HG03196 (cell line): ENCODE measurements at regions not wholly inside any gene's neighbourhood (a gene's known extent, or its start where the extent isn't known, plus 50 kb on each side); places are given as distances from the start of the nearest gene placed in this dataset.
"Not testable (repeated sequence)": the region's sequence is repeated elsewhere in the genome, so short reads cannot be mapped to it uniquely, and the experiment has no call there.

Source experiments
- ATAC-seq: cut with Tn5 transposase; IDR thresholded peaks from one replicate; pipeline ENCODE4 v1.9.1; 2021; ENCODE audit not compliant: unreplicated experiment

DNA sequence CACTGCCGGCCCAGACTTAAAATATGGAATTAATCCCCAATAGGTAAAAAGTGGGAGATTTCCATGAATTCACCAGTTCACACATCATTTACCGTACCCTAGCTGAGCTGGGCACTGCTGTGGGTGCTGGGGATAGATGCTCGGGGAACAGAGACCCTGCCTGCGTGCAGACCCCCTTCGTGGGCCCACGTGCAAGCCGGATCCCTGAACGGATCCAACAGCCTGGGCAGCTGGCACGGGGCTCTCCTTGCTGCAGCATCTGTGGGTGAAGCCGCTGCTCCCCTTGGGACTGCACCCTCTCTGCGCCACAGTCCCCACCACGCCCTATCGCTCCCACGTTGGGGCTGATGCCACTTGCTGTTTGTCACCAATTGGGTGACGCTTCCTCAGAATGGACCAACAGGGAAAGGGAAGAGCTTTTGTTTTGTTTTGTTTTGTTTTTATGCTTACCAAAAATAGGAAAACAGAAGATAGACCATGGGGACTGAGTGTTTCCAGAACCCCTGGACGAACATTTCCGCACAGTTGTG, 279.7 kb upstream of the SFSWAP start:
- ATAC-seq, result not testable (repeated sequence)

DNA sequence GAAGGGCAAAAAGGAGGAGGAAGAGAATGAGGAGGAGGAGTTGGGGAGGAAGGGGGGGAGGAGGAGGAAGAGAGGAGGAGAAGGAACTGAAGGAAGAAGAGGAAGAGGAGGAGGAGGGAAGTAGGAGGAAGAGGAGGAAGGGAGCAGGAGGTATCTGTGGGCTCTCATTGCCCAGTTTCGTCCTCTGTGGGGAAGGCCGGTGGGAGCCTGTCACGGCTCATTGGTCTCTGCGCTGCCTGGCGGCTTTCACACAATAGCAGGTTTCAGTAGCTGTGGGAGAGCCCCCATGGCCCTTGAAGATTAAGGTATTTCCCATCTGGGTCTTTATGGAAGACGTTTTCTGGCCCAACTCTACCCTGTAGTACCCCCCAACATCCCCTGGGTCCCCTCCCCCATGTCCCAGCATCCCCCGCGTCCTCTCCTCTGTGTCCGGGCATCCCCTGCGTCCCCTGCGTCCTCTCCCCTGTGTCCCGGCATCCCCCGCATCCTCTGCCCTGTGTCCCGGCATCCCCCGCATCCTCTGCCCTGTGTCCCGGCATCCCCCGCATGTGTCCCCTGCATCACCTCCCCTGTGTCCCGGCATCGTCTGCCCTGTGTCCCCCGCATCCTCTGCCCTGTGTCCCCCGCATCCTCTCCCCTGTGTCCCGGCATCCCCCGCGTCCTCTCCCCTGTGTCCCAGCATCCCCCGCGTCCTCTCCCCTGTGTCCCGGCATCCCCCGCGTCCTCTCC, 278.2 kb upstream of the SFSWAP start:
- peak; percentile 66 for ATAC-seq

DNA sequence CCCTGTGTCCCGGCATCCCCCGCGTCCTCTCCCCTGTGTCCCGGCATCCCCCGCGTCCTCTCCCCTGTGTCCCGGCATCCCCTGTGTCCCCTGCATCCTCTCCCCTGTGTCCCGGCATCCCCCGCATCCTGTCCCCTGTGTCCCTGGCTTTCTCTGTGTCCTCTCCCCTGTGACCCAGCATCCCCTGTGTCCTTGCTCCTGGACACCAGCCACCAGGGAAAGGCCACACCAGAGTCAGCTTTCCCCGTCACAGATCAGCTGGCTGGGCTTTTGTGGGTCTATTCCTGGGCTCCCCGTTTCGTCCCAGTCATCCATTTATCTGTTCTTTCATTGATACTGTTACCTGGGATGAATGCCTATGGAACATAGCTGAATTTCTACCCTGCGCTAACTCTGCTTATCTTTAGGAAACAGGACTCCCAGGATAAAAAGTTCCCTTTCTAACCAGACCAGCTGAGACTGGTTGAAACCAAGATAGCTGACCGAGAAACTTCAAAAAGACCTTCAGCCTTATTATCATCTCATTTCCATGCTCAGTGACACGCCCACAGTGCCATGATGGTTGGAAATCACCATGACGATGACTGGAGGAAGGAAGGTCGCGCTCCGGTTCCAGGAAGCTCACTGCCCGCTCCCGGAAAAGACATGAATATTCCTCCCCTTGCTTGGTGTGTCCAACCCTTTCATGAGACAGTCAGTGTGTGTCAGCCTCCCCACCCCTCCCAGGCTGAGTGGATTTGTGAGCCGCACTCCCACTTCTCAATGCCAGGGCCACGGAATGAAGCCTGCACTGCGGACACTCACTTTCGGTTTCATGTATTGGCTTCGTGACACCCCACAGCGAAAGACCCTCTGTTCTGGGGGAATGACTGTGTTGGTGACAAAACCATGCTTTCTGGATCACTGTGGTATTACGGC, 276.4 kb upstream of the SFSWAP start:
- no peak for ATAC-seq

DNA sequence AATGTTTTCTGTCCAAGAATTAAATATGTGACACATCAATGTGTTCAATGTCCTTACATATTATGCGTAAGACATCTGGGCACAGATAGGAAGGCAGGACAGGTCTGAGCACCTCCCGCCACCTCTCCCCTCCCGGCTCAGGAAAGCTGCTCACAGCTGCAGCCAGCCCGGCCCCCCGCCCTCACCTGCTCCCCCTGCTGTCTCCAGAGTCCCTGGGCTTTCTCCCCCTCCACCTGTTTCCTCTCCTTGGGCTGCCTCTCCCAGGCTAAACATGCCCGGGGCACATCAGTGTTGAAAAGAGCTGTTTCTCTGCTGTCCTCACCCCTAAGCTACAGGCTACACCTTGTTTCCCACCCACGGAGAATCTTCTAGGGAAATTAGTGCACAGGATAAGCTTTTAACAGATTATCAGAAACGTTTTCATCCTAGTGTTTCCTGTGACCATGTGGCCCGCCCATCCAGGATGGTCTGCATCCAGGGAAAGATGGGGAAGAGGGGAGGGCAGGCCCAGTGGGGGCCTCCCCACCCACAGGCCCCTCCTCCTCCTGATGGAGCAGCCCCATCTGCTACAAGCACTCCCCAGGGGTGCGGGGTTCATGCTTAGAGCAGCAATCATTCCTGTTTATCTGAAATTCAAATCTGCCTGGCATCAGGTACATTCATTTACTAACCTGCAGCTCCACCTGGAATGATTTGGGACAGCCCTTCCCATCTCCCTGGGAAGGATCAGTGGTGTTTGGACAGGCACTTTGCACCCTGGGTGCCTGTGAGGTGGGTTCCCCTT, 273.8 kb upstream of the SFSWAP start:
- ATAC-seq, result no peak

DNA sequence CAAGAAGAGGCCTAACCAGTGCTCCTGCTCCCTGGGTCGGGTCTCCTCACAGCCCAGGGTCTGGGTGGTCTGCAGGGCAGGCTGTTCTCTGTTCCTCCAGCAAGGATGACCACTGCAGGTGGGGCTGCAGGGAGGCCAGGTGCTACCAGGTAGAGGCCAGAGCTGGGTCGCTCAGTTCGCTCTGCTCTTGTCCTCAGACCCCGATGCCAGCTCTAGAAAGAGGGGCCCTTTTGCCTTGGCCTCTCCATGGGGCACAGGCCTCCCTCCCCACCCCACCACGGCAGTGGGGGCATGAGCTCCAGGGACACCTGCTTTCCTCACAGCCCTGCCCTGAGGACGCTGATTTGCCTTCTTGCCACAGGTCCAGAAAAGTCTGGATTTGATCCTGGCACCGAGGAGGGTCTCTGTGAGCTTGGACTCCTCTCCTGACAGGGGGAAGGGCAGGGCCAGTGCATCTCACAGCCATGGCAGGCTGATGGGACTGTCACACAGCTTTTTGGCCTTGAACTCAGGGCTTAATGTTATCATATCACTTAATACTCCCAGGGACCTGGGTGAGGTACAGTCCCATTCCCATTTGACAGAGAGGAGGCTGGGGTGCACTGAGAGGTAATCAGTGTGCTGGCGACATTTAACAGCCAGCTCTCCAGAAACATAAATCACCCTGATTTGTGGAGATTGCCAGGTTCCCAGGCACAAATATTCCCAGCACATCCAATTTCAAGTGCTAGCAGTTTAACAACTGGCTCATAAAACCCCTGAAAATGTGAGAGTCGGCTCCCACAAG, 273.0 kb upstream of the SFSWAP start:
- ATAC-seq, result no peak

DNA sequence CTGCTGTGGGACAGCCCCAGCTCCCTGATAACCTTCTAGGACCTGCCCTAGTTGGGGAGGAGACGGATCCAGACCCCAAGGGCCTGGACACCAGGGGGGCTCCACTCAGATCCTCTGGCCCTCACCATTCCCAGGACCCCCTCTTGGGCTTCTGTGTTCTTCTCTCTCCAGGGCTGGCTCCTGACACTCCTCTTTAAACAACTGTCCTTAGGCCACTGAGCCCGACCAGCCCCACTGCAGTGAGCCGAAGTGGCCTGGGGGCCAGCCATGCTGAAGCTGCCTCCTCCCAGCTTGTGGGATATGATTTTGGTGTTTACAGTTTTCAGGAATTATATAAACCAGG, 272.4 kb upstream of the SFSWAP start:
- not testable (repeated sequence) for ATAC-seq

DNA sequence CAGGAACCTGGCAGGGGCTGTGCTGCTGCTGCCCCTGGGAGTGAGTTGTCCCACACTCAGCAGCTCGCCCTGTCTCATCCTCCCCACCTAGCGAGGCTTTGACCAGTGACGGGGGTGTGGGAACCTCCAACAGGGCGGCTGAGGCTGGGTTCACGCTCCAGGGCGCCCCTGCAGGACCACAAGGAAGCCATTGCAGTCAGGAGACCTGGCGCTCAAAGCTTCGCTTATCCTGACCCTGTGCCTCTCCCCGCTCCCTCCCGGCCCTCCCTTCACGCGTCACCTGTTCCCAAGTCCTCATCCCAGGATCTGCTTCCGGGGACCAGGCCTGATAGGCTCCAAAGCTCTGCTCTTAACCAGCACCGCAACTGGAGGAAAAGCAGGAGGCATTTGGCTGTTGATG, 272.0 kb upstream of the SFSWAP start:
- no peak for ATAC-seq

DNA sequence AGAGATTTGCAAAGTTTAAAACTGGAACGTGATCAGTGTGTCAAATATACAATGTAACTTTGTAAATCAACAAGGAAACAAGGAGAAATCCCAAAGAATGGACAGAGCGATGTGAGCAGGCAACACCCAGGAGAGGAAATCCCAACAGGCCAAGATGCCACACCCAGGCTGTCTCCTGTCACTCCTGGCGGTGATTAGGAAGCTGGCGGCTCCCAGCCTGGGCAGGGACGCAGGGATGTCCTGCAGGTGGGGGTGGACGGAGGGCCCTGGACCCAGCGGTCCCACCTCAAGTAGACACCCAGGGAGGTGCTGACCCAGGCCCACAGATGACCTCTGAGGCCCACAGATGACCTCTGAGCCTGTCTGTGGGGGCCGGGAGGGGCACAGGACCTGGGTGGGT, 271.1 kb upstream of the SFSWAP start:
- not testable (repeated sequence) for ATAC-seq

DNA sequence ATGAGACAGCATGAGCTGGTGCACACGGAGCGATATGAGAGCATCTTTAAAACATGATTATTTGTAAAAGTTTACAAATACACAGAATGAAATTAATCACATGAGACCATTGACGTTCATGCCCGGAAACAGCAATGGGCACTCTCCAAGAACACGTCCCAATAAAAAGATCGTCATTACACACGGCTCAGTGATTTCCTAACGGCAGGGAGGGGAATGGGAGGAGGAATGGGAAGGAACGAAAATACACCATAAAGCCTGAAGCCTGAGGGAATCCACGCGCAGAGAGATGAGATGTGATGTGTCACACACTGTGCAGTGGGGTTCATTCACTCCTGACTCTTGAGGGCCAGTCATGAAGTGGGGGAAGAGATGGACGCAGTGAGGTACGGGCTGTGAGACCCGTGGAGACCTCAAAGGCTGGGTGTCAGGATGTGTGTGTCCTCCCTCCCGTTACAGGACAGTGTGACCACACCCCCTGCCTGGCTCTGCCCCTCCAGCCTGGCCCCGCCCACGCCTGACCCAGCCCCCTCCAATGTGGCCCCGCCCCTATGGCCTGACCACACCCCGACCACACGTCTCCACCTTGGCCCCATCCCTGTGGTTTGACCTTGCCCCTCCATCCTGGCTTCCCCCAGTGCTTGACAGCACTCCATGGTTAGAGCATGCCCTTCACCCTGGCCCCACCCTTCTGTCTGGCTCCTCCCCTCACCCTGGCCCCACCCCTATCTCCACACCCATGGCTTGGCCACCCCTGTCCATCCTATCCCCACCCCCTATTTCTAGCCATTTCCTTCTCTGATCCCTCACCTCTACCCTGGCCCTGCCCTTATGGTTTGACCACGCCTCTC, 270.5 kb upstream of the SFSWAP start:
- not testable (repeated sequence) for ATAC-seq

DNA sequence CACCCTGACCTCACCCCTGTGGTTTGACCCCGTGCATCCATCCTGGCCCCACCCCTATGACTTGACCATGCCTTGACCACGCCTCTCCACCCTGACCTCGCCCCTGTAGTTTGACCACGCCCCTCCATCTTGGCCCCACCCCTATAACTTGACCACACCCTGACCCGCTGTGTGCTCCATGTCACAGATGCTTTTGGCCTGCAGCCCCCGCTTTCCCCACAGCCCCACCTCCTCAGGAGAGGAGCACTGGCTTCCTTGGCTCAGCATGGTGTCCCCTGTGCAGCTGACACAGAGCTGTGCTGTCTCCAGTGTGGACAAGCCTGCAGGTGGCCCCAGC, 269.9 kb upstream of the SFSWAP start:
- no peak for ATAC-seq

DNA sequence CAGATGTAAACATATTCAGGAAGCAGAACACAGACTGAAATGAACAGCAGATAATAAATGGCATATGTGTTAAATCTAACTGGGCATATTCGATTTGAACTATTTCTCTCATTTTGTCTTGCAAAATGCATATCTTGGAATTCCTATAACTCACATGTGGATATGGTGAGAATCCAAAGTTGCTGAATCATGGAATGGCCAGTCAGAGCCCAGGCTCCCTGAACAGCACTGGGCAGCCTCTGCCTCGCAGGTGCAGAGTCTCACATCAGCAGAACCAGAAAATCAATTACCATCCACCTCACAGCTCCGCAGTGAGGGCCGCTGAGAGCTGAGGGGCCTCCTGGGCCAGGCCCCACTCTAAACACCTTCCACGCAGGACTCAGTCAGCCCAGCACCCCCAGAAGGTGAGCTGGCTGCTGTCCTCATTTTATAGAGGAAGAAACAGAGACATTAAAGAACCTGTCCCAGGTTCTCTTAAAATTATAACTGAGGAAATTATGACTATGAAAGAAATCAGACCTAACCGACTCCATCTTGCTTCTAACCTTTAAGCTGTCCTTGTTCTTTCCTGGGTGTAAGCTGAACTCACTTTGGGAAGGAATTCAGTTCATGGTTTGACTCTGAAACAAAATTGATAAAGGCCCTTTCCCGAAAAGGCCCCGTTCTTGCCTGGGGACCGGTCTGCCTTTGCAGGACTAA, 269.1 kb upstream of the SFSWAP start:
- no peak for ATAC-seq

DNA sequence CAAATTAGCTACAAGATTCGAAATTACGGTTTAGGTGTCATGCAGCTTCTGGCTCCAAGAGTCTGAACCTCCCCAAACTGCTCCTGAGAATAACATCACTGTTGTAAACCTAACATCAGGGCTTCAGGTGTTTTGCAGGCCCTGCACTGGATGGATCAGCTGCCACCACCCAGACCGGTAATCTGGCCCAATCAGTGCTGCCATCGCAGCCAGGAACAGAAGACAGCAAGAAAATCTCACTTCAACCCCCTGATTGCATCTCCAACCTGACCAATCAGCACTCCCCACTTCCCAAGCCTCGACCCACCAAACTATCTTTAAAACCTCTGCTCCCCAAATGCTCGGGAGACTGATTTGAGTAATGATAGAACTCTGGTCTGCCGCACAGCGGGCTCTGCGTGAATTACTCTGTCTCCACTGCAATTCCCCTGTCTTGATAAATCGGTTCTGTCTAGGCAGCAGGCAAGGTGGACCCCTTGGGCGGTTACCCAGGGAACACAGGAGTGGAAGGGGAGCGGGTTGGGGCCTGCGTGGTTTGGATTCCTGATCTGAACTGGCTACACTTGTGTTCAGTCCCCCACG, 268.5 kb upstream of the SFSWAP start:
- ATAC-seq, result no peak

DNA sequence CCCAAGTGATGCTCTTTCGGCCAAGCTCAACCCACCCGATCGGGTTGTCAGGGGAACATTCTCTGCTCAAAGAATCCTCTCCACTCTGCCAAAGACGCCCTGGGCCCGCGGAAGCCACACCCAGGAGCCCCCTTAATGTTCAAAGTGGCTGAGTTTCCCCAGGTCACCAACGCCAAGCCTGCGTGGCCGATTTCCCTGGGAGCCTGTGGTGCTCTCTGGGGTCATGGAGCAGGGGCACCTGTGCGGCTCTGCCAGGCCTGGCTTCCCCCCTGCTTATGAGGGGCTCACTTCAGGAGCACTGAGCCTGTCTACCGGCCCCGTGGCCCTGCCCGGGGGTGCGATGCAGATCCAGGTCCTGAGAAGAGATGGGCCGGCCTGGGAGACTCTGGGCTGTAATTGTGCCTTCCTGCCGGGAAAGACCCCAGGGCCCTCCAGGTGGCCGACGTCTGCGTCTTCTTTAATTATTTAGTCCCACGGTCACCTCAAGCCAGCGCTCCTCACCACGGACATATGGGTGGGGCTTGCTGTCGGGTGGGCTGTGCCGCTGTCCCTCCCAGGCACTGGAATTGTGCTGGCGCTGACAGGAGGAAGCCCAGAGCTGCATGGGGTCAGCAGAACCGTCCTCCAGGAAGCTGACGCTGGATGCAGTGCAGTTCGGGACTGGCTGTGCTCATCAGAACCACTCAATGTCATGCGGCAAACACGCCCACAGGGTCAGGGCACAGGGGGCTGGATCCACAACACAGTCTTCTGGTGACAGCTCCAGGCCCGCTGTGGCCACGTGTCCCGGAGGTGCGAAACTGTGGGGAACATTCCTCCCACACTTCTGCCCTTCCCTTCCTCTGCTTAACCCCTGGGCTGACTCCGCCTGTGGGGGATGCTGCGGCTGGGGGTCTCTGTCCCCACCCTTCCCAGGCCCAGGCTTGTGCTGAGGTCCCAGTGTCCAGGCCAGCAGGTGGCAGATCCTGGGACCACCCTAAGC, 267.6 kb upstream of the SFSWAP start:
- no peak for ATAC-seq

DNA sequence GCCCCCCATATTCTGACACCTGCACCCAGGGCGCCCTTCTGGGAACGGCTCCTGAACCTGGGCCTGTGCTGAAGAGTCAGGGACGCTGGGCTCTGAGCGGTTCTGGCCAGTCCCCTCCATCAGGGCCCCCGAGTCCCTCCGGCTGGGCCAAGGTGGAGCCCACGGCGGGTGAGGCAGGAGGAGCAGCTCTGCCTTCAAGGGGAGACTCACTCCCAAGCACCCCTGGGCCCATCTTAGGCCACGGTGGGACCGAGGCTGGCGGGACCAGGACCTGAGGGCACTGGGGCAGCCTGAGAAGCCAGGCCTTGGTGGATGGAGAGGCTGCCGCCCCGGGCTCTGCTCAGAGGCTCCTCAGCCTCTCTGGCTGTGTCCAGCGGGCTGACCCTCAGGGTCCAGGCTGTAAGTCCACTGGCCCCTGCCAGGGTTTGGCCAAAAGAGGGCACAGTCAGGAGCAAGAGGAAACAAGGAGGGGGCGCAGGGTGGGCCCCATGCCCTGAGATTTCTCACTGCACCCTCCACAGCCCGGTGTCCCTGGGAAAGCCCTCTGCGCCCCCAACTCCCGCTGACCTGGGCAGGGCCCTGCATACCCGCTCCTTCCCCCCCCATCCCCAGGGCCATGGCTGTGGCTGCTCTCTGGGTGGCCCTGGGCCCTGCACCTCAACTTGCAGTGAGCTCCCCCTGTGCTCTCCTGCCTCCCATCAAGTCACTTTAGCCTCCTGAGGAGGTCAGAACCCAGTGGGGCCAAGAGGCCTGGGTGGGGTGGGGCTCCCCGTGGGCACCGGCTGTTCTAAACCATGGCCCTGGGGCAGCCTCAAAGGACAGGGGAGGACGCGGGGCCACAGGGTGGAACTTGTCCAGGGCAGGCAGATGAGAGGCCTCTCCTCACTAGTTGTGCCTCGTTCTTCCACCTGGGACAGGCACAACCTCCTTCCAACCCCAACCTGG, 266.4 kb upstream of the SFSWAP start:
- no peak for ATAC-seq

DNA sequence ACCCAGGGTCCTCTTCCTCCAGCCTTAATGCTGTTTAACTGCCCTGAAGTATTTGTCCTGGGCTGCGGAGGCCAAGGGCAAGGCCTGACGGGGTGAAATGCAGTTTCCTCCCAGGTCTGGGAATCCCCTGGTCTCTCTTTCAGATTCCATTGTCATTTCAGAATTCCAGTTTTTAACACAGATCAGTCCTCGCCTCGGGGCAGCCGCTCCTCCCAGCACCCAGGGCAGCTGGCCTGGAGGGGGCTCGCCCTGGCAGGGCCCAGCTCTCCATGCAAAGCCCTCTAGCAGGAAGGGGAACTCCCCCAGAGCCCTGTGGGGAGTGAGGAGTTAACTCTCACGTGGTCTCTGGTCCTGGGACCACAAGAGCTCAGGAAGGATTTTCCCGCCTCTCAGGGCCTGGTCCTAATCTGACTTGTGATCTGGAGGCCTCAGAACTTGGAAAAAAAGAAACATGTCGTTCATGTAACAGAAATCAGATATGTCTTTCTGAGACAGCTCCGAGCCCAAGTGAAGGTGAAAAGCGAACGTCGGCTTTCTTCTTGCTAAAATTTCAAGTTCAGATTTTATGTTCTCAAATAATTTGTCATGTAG, 265.6 kb upstream of the SFSWAP start:
- no peak for ATAC-seq

DNA sequence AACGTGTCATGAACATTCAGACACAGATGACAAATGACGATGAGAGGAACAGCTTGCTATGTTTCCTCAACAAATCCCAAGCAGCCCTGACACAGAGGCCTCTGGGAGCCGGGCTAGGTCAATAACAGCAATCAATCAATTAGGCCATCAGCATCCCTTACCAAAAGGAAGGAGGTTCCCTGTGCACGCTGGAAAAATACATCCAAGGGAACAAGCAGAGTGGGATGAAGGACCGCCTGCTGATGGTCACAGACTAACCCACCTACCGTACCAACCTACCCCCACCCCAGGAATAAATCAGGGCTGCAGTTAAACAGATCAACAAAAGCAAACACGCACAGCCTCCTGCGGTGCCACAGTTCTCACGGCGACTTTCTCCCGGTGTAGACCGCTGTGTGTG, 265.1 kb upstream of the SFSWAP start:
- no peak for ATAC-seq
